ENCODE measurements at regions not wholly inside any gene's neighbourhood (a gene's known extent, or its start where the extent isn't known, plus 50 kb on each side); places are given as distances from the start of the nearest gene placed in this dataset.
"Not testable (repeated sequence)": the region's sequence is repeated elsewhere in the genome, so short reads cannot be mapped to it uniquely, and the experiment has no call there.

- DNase-seq (ENCODE audit: low read depth); in situ Hi-C loops (cut with HindIII; ENCODE audit: low sequenced_read_pairs); H3K4me3 ChIP-seq (ENCODE audit: low read depth, low read length): not testable (repeated sequence)
These were observed 50.9 kb upstream of the METTL14 start for GRCh38 chr4:118634126-118634875.
